Activated naive CD8-positive, alpha-beta T cell treated with anti-CD3 and anti-CD28 coated beads, Interleukin-2, amount 10 ng/mL, durations not matched to agents 7 days and 5 days (primary cell): ENCODE measurements at regions not wholly inside any gene's neighbourhood (a gene's known extent, or its start where the extent isn't known, plus 50 kb on each side); places are given as distances from the start of the nearest gene placed in this dataset.

Source experiments
- ATAC-seq: fragments of 150-1000 bp; cut with Tn5 transposase; one replicate; pipeline ENCODE4 v1.10.0; 2021; ENCODE audit warnings: low read depth, moderate library complexity
- POLR2A ChIA-PET: fragments of 350-600 bp; sonication (Branson Sonifier 250); formaldehyde crosslinking; loops from one replicate; lab custom pipeline; 2021; ENCODE audit warnings: antibody characterized with exemption; lab: Charles Lee
- DNase-seq: peaks from one replicate; pipeline ENCODE4 v3.0.0; 2021
- H3K27ac Mint-ChIP-seq: one replicate; pipeline ENCODE4 v1.8.0; 2022; ENCODE audit warnings: mild to moderate bottlenecking, mixed read lengths
- H3K27me3 Mint-ChIP-seq: one replicate; pipeline ENCODE4 v1.8.0; 2022; ENCODE audit warnings: mild to moderate bottlenecking, moderate library complexity, mixed read lengths
- H3K36me3 Mint-ChIP-seq: one replicate; pipeline ENCODE4 v1.8.0; 2021; ENCODE audit warnings: mild to moderate bottlenecking, mixed read lengths
- H3K4me1 Mint-ChIP-seq: one replicate; pipeline ENCODE4 v1.8.0; 2021; ENCODE audit warnings: mixed read lengths
- H3K4me3 Mint-ChIP-seq: one replicate; pipeline ENCODE4 v1.8.0; 2022; ENCODE audit warnings: mild to moderate bottlenecking, moderate library complexity, mixed read lengths
- H3K9me3 Mint-ChIP-seq: one replicate; pipeline ENCODE4 v1.8.0; 2021; ENCODE audit warnings: mixed read lengths

DNA sequence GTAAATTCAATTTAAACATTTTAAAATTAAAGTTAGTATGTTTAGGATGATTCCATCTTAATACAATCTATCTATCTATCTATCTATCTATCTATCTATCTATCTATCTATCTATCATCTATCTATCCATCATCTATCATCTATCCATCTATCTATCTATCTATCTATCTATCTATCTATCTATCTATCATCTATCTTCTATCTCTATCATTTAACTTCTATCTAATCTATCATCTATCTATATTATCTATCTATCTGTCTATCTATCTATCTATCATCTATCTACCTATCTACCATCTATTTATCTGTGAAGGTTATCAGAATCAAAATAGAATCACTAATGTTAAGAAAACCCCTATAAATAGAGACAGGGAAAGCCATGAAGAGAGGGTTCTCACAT, 78.3 kb downstream of the RAMP3 start:
- no peaks in the 10 kb centered on the region for H3K36me3 Mint-ChIP-seq
- ATAC-seq (no peak), DNase-seq (no peak)
- H3K27ac Mint-ChIP-seq: no peak overlapping the region
- no peaks in the 10 kb centered on the region for H3K4me1 Mint-ChIP-seq
- peaks cover 41% of the 10 kb centered on the region for H3K27me3 Mint-ChIP-seq
- H3K9me3 Mint-ChIP-seq: no peaks in the 10 kb centered on the region
- POLR2A ChIA-PET: no interaction called here
- H3K4me3 Mint-ChIP-seq: no peak overlapping the region

DNA sequence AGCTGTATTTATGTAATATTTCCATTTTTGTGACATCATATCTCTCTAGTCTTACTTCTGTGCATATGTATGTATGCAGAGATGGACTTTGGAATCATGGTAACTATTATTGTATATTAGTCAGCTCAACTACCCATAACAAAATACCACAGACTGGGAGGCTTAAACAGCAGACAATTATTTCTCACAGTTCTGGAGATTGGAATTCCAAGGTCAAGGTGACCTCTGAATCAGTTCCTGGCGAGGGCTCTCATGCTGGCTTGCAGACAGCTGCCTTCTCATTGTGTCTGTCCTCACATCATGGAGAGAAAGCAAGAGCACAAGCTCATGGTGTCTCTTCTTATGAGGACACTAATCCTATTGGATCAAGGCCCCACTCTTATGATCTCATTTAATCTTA, 79.1 kb downstream of the RAMP3 start:
- Mint-ChIP-seq H3K36me3 (no peaks in the 10 kb centered on the region), H3K27me3 (peaks cover 47% of the 10 kb centered on the region), H3K9me3 (no peaks in the 10 kb centered on the region), H3K4me1 (no peaks in the 10 kb centered on the region), H3K4me3 (no peak overlapping the region), H3K27ac (no peak overlapping the region)
- POLR2A ChIA-PET: no interaction called here
- DNase-seq (no peak), ATAC-seq (no peak)

DNA sequence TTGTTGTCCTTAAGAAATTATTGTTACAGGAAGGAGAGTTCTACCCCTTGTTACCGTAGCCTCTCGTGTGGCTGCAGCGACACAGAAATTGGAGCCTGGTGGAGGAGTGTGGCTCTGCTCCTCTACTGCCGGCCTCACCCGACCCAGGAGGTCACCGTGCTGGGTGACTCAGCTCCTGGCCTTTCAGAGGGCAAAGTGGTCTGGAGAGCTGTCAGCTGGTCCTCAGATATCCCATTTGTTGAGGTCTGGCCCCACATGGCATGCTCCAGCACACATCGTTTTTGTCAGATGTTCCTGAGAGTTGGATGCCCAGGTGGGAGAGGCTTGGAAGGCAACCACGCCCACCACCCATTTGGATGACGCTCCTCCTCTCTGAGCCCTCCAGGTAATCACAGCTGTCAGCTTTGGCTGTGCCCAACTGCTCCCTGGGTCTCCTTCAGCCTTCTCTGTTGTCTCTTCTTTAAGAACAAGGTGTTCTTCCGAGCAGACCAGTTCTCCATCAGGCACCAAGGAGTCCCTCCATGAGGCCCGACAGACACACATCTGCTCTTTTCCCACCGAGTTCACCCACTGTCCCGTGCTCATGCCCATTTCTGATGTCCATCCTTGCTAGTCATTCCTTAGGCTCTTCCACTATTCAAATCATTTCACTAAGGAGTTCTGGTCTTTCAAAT, 80.3 kb downstream of the RAMP3 start:
- Mint-ChIP-seq H3K36me3 (no peaks in the 10 kb centered on the region), H3K4me1 (no peaks in the 10 kb centered on the region), H3K9me3 (no peaks in the 10 kb centered on the region), H3K27ac (no peak overlapping the region), H3K4me3 (no peak overlapping the region), H3K27me3 (peaks cover 51% of the 10 kb centered on the region)
- DNase-seq (no peak), ATAC-seq (no peak)
- POLR2A ChIA-PET: no interaction called here

DNA sequence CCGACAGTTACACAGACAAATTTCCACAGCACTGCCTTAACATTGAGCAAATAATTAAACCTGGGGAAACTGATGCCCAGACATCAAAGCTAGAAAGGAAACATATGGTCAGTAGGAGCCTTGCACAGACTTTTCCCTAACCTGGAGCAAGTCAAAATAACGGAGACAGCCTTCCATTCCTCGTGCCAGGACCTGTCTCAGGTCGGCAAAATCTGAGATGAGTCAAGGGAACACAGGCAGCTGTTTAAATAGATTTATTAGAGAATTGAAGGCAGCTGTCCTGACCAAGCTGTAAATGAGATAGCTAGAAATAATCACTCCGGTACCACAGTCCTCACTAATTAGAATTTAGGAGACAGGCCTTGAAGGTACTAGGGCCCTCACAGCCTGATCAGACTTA, 81.2 kb downstream of the RAMP3 start:
- POLR2A ChIA-PET: no interaction called here
- DNase-seq (no peak), ATAC-seq (no peak)
- H3K4me1 Mint-ChIP-seq: no peaks in the 10 kb centered on the region
- H3K36me3 Mint-ChIP-seq: no peaks in the 10 kb centered on the region
- H3K4me3 Mint-ChIP-seq: no peak overlapping the region
- H3K27ac Mint-ChIP-seq: no peak overlapping the region
- peaks cover 44% of the 10 kb centered on the region for H3K27me3 Mint-ChIP-seq
- no peaks in the 10 kb centered on the region for H3K9me3 Mint-ChIP-seq

DNA sequence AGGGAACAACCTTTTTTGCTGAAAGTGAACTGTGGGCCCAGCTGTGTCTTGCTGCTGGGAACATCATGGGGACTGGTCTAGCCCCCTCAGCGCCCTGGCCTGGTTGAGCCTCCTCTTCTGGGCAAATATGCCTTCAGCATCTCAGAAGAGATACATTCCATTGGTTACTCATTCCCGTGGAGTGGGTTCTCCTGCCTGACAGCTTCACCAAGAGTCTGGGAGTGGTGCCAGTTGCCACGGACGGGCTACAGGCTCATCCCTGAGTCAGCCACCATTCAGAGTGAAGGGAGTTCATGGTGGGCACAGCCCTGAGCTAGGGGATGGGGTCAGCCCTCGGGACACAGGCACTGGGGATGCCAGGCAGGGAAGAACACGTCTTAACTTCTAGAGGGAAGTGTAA, 81.9 kb downstream of the RAMP3 start:
- POLR2A ChIA-PET: no interaction called here
- ATAC-seq: no peak
- H3K27me3 Mint-ChIP-seq: peaks cover 41% of the 10 kb centered on the region
- H3K4me1 Mint-ChIP-seq: no peaks in the 10 kb centered on the region
- no peaks in the 10 kb centered on the region for H3K36me3 Mint-ChIP-seq
- H3K9me3 Mint-ChIP-seq: no peaks in the 10 kb centered on the region
- no peak overlapping the region for H3K27ac Mint-ChIP-seq
- no peak overlapping the region for H3K4me3 Mint-ChIP-seq
- no peak for DNase-seq

DNA sequence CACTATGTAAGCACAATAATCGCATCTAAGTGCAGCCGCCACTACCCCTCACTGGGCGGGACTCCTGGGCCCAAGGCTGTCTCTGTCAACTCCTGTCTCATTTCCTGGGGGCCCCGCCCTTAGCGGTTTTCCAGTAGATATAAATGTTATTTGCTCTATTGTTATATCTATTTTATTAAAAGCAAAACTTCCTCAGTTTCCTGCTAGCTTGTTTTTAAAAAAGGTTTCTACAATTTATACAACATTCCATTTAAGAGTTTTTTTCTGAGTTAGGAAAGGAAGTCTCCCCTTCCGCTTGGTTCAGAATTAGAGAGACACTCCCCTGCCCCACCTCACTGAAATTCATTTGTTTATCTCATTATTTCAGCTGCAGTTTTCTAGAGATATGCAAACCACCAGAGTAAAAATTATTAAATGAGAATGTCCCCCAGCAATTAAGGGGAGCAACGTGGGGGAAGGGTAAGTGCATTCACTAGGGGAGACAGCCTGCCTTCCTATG, 82.7 kb downstream of the RAMP3 start:
- Mint-ChIP-seq H3K27me3 (peaks cover 40% of the 10 kb centered on the region), H3K27ac (no peak overlapping the region), H3K9me3 (no peaks in the 10 kb centered on the region), H3K4me1 (no peaks in the 10 kb centered on the region), H3K4me3 (no peak overlapping the region), H3K36me3 (no peaks in the 10 kb centered on the region)
- no peak for ATAC-seq
- POLR2A ChIA-PET: no interaction called here
- DNase-seq: no peak

DNA sequence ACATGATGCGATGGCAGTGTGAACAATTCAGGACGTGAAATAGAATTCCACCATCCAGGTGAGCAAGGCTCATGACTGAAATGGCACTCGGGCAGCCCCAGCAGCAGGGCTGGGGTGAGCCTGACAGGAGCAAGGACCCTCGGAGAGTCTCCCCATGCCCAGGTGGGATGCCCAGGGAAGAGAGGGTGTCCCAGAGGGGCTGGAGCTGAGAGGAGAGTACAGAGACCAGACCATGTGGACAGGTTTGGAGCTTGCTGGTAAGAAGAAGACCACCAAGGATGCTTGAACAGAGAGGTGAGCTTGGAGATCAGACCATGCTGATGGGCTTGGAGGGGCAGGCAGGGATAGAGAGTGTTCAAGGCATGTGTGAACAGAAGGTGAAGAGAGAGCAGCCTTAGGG, 83.3 kb downstream of the RAMP3 start:
- Mint-ChIP-seq H3K4me1 (peaks cover 1% of the 10 kb centered on the region), H3K27ac (no peak overlapping the region), H3K36me3 (no peaks in the 10 kb centered on the region), H3K27me3 (peaks cover 38% of the 10 kb centered on the region), H3K4me3 (no peak overlapping the region), H3K9me3 (no peaks in the 10 kb centered on the region)
- POLR2A ChIA-PET: no interaction called here
- no peak for DNase-seq
- ATAC-seq: no peak

DNA sequence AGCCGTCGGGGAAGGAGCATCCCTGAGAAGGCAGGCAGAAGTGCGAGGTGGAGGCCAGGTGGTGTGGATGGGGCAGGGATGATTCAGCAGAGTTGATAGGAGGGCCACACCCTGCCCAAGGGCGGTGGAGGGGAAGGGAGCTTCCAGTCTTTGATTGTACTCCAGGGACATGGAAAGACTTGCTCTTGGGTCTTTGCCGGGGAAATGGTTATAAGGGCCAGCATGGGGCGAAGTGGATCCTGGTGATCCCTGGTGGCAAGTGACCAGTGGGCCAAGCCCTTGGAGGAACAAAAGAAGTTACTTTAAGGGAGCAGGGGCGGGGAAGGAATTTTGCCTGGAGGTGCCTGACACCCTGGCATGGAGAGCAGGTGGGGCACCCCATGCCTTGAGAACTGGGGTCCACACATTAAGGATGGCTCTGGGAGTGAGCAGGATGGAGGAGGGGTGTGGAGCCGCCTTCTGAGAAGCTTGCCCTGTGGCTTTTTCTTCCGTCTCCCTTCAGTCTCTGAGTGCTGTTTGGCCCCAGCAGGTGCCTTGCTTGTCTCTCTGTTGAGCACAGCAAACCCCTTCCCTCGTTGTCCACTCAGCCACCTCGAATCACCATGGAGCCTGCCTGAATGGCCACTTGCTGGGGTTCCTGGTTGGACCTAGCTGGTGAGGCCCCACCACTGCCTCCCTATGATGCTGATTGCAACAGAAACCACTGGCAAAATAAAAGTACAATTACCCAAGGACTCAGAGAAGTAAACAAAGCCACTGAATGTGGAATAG, 83.9 kb downstream of the RAMP3 start:
- no peaks in the 10 kb centered on the region for H3K36me3 Mint-ChIP-seq
- no peak overlapping the region for H3K27ac Mint-ChIP-seq
- ATAC-seq: no peak
- H3K27me3 Mint-ChIP-seq: peaks cover 37% of the 10 kb centered on the region
- H3K9me3 Mint-ChIP-seq: no peaks in the 10 kb centered on the region
- no peak overlapping the region for H3K4me3 Mint-ChIP-seq
- no peak for DNase-seq
- H3K4me1 Mint-ChIP-seq: peaks cover 6% of the 10 kb centered on the region
- POLR2A ChIA-PET: interaction anchor here (1.2 kb wide), 1 partner anchor 36 kb away, joined by 3 read pairs; no protein-coding TSS in a partner anchor

DNA sequence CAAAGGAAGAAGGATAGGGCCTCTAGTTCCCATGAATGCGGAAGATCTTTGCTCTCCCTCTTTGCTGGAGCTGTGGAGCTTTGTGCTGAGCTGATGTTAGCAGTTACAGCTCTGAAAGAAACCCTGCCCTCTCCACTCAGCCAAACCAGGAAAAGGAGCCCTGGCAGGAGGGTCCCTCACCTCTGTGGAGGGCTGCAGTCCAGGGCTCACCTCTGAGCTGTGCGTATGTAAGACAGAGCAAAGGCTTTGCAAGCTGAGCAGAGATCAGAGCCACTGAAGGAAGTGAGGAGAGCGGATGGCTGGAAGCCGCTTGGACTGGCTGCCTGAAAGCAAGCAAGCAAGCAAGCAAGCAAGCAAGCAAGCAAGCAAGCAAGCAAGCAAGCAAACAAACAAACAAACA, 84.7 kb downstream of the RAMP3 start:
- Mint-ChIP-seq H3K36me3 (peaks cover 1% of the 10 kb centered on the region), H3K9me3 (peaks cover under 1% of the 10 kb centered on the region), H3K4me3 (no peak overlapping the region), H3K27ac (no peak overlapping the region), H3K4me1 (peaks cover 9% of the 10 kb centered on the region), H3K27me3 (peaks cover 41% of the 10 kb centered on the region)
- DNase-seq (no peak), ATAC-seq (no peak)
- POLR2A ChIA-PET: interaction anchor here (1.2 kb wide), 1 partner anchor 37 kb away, joined by 3 read pairs; no protein-coding TSS in a partner anchor

DNA sequence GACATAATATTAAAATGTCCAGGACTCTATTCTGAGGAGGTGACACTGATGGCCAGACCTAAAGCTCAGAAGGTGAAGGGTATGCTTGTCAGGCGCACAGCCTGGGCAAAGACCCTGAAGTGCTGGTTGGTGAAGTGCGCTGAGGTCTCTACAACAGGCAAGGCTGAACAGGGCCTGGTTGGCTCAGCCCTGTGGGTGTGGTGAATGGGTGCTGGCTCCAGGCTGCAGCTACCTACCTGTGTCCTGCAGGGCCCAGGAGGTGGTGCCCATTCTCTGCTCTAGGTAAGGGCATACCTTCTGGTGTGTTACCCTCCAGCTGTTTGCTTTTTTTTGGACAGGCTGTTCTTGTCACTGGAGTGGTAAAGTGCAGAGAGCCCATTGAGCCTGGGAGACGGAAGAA, 85.1 kb downstream of the RAMP3 start:
- H3K27me3 Mint-ChIP-seq: peaks cover 43% of the 10 kb centered on the region
- peaks cover 2% of the 10 kb centered on the region for H3K36me3 Mint-ChIP-seq
- ATAC-seq (no peak), DNase-seq (no peak)
- no peak overlapping the region for H3K4me3 Mint-ChIP-seq
- peaks cover 2% of the 10 kb centered on the region for H3K9me3 Mint-ChIP-seq
- POLR2A ChIA-PET: interaction anchor here (1.2 kb wide), 1 partner anchor 37 kb away, joined by 3 read pairs; no protein-coding TSS in a partner anchor
- H3K4me1 Mint-ChIP-seq: peaks cover 9% of the 10 kb centered on the region
- H3K27ac Mint-ChIP-seq: no peak overlapping the region

DNA sequence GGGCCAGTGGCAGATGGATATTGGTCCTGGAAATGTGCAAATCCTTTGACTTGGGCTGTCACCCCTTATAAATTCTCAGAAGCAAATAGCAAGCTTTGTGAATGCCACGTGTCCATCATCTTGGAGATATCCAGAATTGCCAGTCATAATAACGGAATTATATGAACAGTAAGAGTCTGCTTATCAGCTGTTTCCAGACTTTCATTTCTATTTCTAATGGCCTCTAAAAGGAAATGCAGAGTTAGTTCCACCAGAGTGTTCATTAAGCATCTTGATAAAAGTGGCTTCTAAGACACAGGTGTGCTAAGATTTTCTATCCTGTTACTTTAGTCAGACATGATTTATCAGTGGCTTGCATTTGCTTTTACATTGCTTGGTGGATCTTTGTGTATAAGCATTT, 87.4 kb downstream of the RAMP3 start:
- H3K4me3 Mint-ChIP-seq: no peak overlapping the region
- ATAC-seq (no peak), DNase-seq (no peak)
- H3K27ac Mint-ChIP-seq: no peak overlapping the region
- H3K36me3 Mint-ChIP-seq: peaks cover 2% of the 10 kb centered on the region
- peaks cover 54% of the 10 kb centered on the region for H3K27me3 Mint-ChIP-seq
- peaks cover 9% of the 10 kb centered on the region for H3K4me1 Mint-ChIP-seq
- peaks cover 2% of the 10 kb centered on the region for H3K9me3 Mint-ChIP-seq
- POLR2A ChIA-PET: no interaction called here

DNA sequence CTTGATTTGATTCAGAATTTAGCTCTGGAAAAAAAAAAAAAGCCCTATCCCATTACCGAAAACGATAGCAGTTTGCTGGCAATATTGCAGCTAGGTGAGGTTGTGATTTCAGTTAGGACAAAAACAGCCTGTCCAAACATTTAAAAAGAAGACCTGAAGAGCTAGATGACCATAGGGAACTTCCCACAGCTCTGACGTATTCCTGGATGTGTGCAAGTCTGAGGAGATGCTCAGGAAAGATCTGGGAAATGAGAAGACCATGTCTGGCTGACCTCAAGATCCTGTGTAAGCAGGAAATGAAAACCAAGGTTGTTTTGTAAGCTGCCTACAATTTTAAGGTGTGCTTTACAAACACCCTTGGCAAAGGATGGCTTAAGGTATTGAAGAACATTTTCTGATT, 88.7 kb downstream of the RAMP3 start:
- DNase-seq (no peak), ATAC-seq (no peak)
- POLR2A ChIA-PET: no interaction called here
- H3K27me3 Mint-ChIP-seq: peaks cover 54% of the 10 kb centered on the region
- peaks cover 2% of the 10 kb centered on the region for H3K36me3 Mint-ChIP-seq
- no peak overlapping the region for H3K27ac Mint-ChIP-seq
- H3K4me1 Mint-ChIP-seq: peaks cover 9% of the 10 kb centered on the region
- H3K9me3 Mint-ChIP-seq: peaks cover 2% of the 10 kb centered on the region
- no peak overlapping the region for H3K4me3 Mint-ChIP-seq

DNA sequence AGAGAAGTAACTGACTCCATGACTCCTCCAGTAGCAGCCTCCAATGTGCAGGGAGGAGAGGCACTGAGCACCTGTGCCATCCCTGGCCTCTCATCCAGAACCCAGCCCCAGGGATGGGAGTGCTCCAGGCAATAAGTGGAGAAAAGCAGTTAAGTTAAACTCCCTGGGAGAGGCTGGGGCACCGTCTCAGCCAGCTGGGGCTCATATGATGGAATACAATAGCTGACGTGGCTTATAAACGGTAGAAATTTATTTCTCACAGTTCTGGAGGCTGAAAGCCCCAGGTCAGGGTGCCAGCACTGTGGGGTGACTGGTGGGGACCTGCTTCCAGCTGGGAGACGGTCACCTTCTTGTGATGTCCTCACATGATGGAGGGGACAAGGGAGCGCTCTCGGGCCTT, 94.7 kb downstream of the RAMP3 start:
- no peak for DNase-seq
- Mint-ChIP-seq H3K27ac (no peak overlapping the region), H3K4me3 (no peak overlapping the region), H3K4me1 (no peaks in the 10 kb centered on the region), H3K36me3 (peaks cover 2% of the 10 kb centered on the region), H3K27me3 (peaks cover 39% of the 10 kb centered on the region), H3K9me3 (peaks cover 2% of the 10 kb centered on the region)
- ATAC-seq: no peak
- POLR2A ChIA-PET: no interaction called here

DNA sequence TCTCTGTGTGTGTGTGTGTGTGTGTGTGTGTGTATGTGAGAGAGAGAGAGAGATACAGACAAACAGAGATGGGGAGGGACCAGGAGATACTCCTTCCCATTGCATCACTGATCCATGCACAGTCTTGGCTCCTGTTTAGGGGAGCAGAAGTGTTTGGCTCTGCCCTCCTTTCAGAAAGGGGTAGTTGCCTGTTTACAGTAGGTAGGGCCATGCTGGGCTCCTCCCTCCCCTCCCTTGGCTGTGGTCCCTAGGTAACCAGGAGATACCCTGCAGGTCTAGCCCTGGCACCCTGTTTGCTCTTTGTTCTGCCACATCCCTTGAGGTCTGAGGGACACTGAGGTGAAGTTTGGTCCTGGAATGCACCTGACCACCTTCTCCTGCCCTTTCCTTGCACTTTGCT, 95.3 kb downstream of the RAMP3 start:
- no peaks in the 10 kb centered on the region for H3K36me3 Mint-ChIP-seq
- no peak overlapping the region for H3K4me3 Mint-ChIP-seq
- no peaks in the 10 kb centered on the region for H3K4me1 Mint-ChIP-seq
- DNase-seq: no peak
- peaks cover 33% of the 10 kb centered on the region for H3K27me3 Mint-ChIP-seq
- POLR2A ChIA-PET: no interaction called here
- no peak overlapping the region for H3K27ac Mint-ChIP-seq
- H3K9me3 Mint-ChIP-seq: no peaks in the 10 kb centered on the region
- ATAC-seq: no peak
